CD14-positive monocyte (primary cell): ENCODE measurements at regions not wholly inside any gene's neighbourhood (a gene's known extent, or its start where the extent isn't known, plus 50 kb on each side); places are given as distances from the start of the nearest gene placed in this dataset.

Source experiments
- DNase-seq, 3 donors: peaks; one replicate each; pipeline ENCODE4 v3.0.0-alpha.2; 2011 to 2022
- H2AFZ ChIP-seq: 2 replicates; pipeline ENCODE4 v1.6.0; 2012; ENCODE audit warnings: mild to moderate bottlenecking, low read depth, low read length, inconsistent platforms; ENCODE audit not compliant: insufficient read depth, poor library complexity, severe bottlenecking
- H3K27ac ChIP-seq, 2 donors: 1 replicate in 1 of 2; 2 replicates in 1 of 2; pipeline ENCODE4 v1.5.1; 2012 to 2013; ENCODE audit warnings: low read length in 2 of 2, control low read depth in 1 of 2, inconsistent platforms in 1 of 2, low read depth in 1 of 2, mild to moderate bottlenecking in 1 of 2
- H3K27me3 ChIP-seq, 2 donors: one replicate each; pipeline versions ENCODE4 v1.6.0 to v1.6.1; 2011 to 2013; ENCODE audit warnings: low read length in 2 of 2; ENCODE audit not compliant: control insufficient read depth in 2 of 2, insufficient read depth in 2 of 2
- H3K36me3 ChIP-seq, 2 donors: replicated peaks in 1 of 2; 1 replicate in 1 of 2; 2 replicates in 1 of 2; pipeline versions ENCODE4 v1.5.1 to v1.6.1; 2012 to 2013; ENCODE audit warnings: low read length in 2 of 2, control low read depth in 1 of 2, inconsistent platforms in 1 of 2, mild to moderate bottlenecking in 1 of 2; ENCODE audit not compliant: insufficient read depth in 2 of 2, control insufficient read depth in 1 of 2
- H3K4me1 ChIP-seq, 2 donors: 1 replicate in 1 of 2; 2 replicates in 1 of 2; pipeline versions ENCODE4 v1.5.1 to v1.6.1; 2012 to 2013; ENCODE audit warnings: low read length in 2 of 2, control low read depth in 1 of 2, inconsistent platforms in 1 of 2, mild to moderate bottlenecking in 1 of 2, moderate library complexity in 1 of 2; ENCODE audit not compliant: insufficient read depth in 2 of 2, control insufficient read depth in 1 of 2
- H3K4me2 ChIP-seq: replicated peaks from 2 replicates; pipeline ENCODE3; 2012; ENCODE audit warnings: low read length, moderate library complexity, mild to moderate bottlenecking; ENCODE audit not compliant: poor library complexity, severe bottlenecking; ENCODE audit errors: extremely low read depth
- H3K4me3 ChIP-seq, 3 experiments: fragments of 200-600 bp in 1 of 3; sonication (generic) in 1 of 3; replicated peaks in 1 of 3; 1 replicate in 2 of 3; 2 replicates in 1 of 3; pipeline ENCODE4 v1.5.1; 2011 to 2013; ENCODE audit warnings: low read length in 3 of 3, mild to moderate bottlenecking in 3 of 3, control low read depth in 2 of 3, low read depth in 2 of 3, inconsistent platforms in 1 of 3, moderate library complexity in 1 of 3
- H3K79me2 ChIP-seq: 2 replicates; pipeline ENCODE4 v1.6.0; 2012; ENCODE audit warnings: mild to moderate bottlenecking, control low read depth, inconsistent platforms, low read length, moderate library complexity; ENCODE audit not compliant: insufficient read depth
- H3K9ac ChIP-seq: 2 replicates; pipeline ENCODE4 v1.6.0; 2017; ENCODE audit warnings: low read length, mild to moderate bottlenecking; ENCODE audit not compliant: insufficient read depth, poor library complexity, severe bottlenecking
- H3K9me3 ChIP-seq, 2 donors: replicated peaks in 1 of 2; 1 replicate in 1 of 2; 2 replicates in 1 of 2; pipeline versions ENCODE4 v1.5.1 to v1.6.1; 2012 to 2013; ENCODE audit warnings: low read length in 2 of 2, control low read depth in 1 of 2; ENCODE audit not compliant: control insufficient read depth in 1 of 2, insufficient read depth in 1 of 2
- H4K20me1 ChIP-seq: 2 replicates; pipeline ENCODE4 v1.6.0; 2012; ENCODE audit warnings: mild to moderate bottlenecking, low read length, control low read depth, moderate library complexity; ENCODE audit not compliant: insufficient read depth
- H3K27ac Mint-ChIP-seq, 7 donors: one replicate each; pipeline ENCODE4 v1.8.0; 2020; ENCODE audit warnings: mild to moderate bottlenecking in 7 of 7, mixed read lengths in 7 of 7, moderate library complexity in 6 of 7, inconsistent platforms in 2 of 7
- H3K27me3 Mint-ChIP-seq, 3 donors: one replicate each; pipeline ENCODE4 v1.8.0; 2021 to 2022; ENCODE audit warnings: low read depth in 3 of 3, mild to moderate bottlenecking in 3 of 3, mixed read lengths in 3 of 3, moderate library complexity in 3 of 3, inconsistent platforms in 1 of 3
- H3K36me3 Mint-ChIP-seq, 2 donors: one replicate each; pipeline ENCODE4 v1.8.0; 2020; ENCODE audit warnings: mixed read lengths in 2 of 2, inconsistent platforms in 1 of 2, mild to moderate bottlenecking in 1 of 2
- H3K4me1 Mint-ChIP-seq: one replicate; pipeline ENCODE4 v1.8.0; 2020; ENCODE audit warnings: mild to moderate bottlenecking, mixed read lengths
- H3K4me3 Mint-ChIP-seq, 2 donors: one replicate each; pipeline ENCODE4 v1.8.0; 2020; ENCODE audit warnings: mild to moderate bottlenecking in 2 of 2, mixed read lengths in 2 of 2, moderate library complexity in 1 of 2
- H3K9me3 Mint-ChIP-seq, 7 donors: one replicate each; pipeline ENCODE4 v1.8.0; 2020 to 2022; ENCODE audit warnings: mixed read lengths in 7 of 7, mild to moderate bottlenecking in 6 of 7, moderate library complexity in 6 of 7, inconsistent platforms in 2 of 7
- WGBS: methylation state at CpG from one replicate; pipeline ENCODE4 v1.1.5; 2013; ENCODE audit warnings: missing lambda C conversion rate; ENCODE audit not compliant: insufficient coverage; 5-methylcytosine and 5-hydroxymethylcytosine counted together
- intact Hi-C, 2 donors: fragments of 100-400 bp; cut with micrococcal nuclease; formaldehyde crosslinking; loops; one replicate each; pipeline versions ENCODE4 v1.15.0 to v1.15.1; 2023
- TF ChIP-seq, protein P1 (sequence below): fragments of 200-600 bp; IDR thresholded peaks from one replicate; pipeline ENCODE4 v1.8.0; 2022; ENCODE audit warnings: antibody characterized with exemption, mild to moderate bottlenecking

GRCh38 chr7:54679490-54679817 is 79.6 kb downstream of the SEC61G start:
- Histone ChIP-seq H3K79me2 (no peaks in the 10 kb centered on the region), H3K9ac (no peak overlapping the region), H4K20me1 (no peaks in the 10 kb centered on the region), H3K9me3 (no peaks in the 10 kb centered on the region), H3K4me3 (no peak overlapping the region), H3K4me1 (no peaks in the 10 kb centered on the region), H3K4me2 (no peak overlapping the region), H3K36me3 (no peaks in the 10 kb centered on the region), H2AFZ (no peak overlapping the region), H3K27me3 (no peaks in the 10 kb centered on the region), H3K27ac (no peak overlapping the region)
- intact Hi-C loops = no loop called here
- no peaks in the 10 kb centered on the region for H3K36me3 Mint-ChIP-seq
- TF ChIP-seq, protein P1, sequence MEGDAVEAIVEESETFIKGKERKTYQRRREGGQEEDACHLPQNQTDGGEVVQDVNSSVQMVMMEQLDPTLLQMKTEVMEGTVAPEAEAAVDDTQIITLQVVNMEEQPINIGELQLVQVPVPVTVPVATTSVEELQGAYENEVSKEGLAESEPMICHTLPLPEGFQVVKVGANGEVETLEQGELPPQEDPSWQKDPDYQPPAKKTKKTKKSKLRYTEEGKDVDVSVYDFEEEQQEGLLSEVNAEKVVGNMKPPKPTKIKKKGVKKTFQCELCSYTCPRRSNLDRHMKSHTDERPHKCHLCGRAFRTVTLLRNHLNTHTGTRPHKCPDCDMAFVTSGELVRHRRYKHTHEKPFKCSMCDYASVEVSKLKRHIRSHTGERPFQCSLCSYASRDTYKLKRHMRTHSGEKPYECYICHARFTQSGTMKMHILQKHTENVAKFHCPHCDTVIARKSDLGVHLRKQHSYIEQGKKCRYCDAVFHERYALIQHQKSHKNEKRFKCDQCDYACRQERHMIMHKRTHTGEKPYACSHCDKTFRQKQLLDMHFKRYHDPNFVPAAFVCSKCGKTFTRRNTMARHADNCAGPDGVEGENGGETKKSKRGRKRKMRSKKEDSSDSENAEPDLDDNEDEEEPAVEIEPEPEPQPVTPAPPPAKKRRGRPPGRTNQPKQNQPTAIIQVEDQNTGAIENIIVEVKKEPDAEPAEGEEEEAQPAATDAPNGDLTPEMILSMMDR = no peak
- peaks cover 0 to 7% (median 1%) of the 10 kb centered on the region in 7 donors for H3K9me3 Mint-ChIP-seq
- WGBS = no CpG with 5 or more reads among the region's 5 CpGs
- no peak overlapping the region for H3K4me3 Mint-ChIP-seq
- no peak for DNase-seq
- H3K27ac Mint-ChIP-seq = no peak overlapping the region
- H3K27me3 Mint-ChIP-seq = peaks cover 0 to 2% (median 1%) of the 10 kb centered on the region in 3 donors
- no peaks in the 10 kb centered on the region for H3K4me1 Mint-ChIP-seq

DNA sequence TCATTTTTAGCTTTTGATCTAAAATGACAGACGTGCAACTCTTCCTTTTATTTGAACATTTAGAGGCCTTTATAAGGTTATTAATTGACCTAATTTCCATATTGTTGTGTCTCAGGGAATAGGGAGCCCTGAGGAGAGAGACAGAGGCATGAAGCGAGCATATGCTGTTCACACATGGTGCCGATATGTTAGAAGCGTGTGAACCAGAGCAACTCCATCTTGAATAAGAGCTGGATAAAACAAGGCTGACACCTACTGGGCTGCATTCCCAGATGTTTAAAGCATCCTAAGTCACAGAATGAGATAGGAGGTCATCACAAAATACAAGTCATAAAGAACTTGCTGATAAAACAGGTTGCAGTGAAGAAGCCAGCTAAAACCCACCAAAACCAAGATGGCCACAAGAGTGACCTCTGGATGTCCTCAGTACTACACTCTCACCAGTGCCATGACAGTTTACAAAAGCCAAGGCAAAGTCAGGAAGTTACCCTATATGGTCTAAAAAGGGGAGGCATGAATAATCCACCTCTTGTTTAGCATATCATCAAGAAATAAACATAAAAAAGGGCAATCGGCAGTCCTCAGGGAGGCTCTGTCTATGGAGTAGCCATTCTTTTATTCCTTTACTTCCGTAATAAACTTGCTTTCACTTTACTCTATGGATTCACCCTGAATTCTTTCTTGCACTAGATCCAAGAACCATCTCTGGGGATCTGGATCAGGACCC is 80.1 kb downstream of the SEC61G start:
- H3K36me3 ChIP-seq = no peaks in the 10 kb centered on the region
- H3K4me2 ChIP-seq = no peak overlapping the region
- no peaks in the 10 kb centered on the region for H3K9me3 ChIP-seq
- H4K20me1 ChIP-seq = no peaks in the 10 kb centered on the region
- WGBS = 100% methylated on average over 3 of the region's 6 CpGs
- no peak for DNase-seq
- H3K4me3 Mint-ChIP-seq = no peak overlapping the region
- H3K4me3 ChIP-seq = no peak overlapping the region
- H3K4me1 ChIP-seq = no peaks in the 10 kb centered on the region
- no peaks in the 10 kb centered on the region for H3K27me3 ChIP-seq
- no peaks in the 10 kb centered on the region for H3K4me1 Mint-ChIP-seq
- H3K79me2 ChIP-seq = no peaks in the 10 kb centered on the region
- TF ChIP-seq, protein P1 = no peak
- intact Hi-C loops = no loop called here
- H3K9ac ChIP-seq = no peak overlapping the region
- H2AFZ ChIP-seq = no peak overlapping the region
- no peak overlapping the region for H3K27ac Mint-ChIP-seq
- no peak overlapping the region for H3K27ac ChIP-seq
- peaks cover 0 to 7% (median 0%) of the 10 kb centered on the region in 7 donors for H3K9me3 Mint-ChIP-seq
- peaks cover 0 to 2% (median 1%) of the 10 kb centered on the region in 3 donors for H3K27me3 Mint-ChIP-seq
- H3K36me3 Mint-ChIP-seq = no peaks in the 10 kb centered on the region
